HG02973 (cell line): ENCODE measurements at regions not wholly inside any gene's neighbourhood (a gene's known extent, or its start where the extent isn't known, plus 50 kb on each side); places are given as distances from the start of the nearest gene placed in this dataset.
"Not testable (repeated sequence)": the region's sequence is repeated elsewhere in the genome, so short reads cannot be mapped to it uniquely, and the experiment has no call there.

Experiments
- ATAC-seq: cut with Tn5 transposase; IDR thresholded peaks from one replicate; pipeline ENCODE4 v1.9.1; 2021; ENCODE audit warnings: moderate library complexity; ENCODE audit not compliant: unreplicated experiment

DNA sequence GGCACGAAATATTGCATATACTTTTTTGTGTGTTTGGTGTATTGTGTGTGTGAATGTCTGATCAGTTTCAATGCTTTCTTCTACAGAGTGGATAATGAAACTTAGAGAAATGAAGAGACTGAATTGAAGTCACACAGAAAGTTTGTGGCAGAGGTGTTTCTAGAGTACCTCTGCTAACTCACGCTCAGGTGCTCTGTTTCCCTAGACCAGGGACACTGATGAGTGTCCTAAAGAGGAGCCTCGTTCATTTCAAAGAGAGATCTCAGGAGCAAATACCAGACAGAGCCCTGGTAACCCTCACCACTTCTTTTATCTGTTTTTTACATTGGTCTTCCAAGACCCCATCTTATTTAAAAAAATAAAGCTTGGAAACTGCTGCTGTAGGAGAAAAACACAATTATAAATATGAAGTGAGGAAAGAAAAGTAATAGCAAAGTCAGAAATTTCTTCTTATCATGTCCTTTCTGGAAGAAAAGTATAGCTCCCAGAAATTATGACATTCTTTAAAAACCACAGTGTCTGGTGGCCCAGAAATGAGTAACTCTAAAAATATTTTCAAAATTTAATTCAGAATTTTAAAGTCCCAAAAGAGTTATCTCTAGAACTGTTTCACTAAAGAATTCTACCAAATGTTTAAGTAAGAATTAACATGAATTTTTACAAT lies 720.6 kb downstream of the RFPL4B start:
- no peak for ATAC-seq

DNA sequence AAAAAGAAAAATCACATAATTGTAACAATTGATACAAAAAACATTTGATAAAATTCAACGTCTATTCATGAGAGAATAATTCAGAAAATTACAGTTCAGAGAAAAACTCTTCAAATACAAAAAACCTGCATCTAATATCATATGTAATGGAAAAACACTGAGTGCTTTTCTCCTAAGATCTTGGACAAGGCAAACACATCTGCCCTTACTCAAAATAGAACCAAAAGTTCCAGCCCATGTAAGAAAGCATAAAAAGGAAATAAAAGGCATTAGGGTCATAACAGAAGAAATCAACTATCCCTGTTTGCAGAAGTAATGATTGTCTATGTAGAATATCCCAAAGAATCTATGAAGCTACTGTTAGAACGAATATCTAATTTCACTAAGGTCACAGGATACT lies 721.4 kb downstream of the RFPL4B start:
- no peak for ATAC-seq

DNA sequence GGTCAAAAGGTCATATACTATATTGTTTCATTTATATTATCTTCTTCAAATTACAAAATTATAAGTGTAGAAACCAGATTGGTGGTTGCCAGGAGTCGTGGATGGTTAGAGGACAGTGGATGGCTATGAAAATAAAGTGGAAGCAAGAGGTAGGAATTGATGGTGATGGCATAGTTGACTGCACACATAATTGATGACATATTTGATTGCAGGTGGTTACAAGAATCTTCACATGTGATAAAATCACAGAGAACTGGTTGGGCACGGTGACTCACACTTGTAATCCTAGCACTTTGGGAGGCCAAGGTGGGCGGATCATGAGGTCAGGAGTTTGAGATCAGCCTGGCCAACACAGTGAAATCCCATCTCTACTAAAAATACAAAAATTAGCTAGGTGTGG lies 723.6 kb downstream of the RFPL4B start:
- not testable (repeated sequence) for ATAC-seq

GRCh38 chr6:113073611-113074191 lies 726.6 kb downstream of the RFPL4B start:
- no peak for ATAC-seq

DNA sequence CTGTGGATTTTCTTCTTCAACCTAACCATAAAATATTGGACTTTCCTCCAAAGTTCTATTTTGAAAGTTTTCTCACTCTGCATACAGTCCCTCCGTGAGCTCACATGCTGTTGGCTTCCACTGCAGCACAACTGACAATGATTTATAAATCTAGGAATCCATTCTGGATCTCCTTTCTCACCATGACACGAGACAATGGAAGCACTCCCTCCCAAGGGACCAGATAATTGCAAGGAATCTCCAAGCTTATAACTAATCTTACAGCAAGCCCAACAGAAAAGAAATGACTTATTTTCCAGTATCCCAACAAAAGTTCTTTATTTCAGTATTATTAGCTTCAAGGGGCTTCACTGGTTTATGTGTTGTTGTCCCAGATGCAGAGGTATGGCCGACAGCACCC lies 729.0 kb downstream of the RFPL4B start:
- ATAC-seq, result no peak

DNA sequence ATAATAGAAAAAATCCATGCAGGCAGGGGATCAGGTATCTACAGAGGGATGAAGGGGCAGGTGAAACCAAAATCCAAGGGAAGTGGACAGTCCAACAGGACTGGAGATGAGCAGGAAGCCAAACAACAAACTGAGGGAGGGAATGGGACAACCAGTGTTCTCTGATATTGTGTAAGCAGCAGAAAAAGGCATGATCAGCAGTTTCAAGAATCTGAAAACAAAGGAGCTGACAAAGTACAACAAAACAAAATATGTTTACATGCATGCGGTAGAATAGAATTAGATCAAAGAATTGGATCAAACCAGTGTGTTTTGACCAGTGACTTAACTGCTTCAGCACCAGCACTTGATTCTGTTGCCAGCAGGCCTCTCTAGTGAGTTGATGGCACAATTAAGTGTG lies 729.7 kb downstream of the RFPL4B start:
- no peak for ATAC-seq

DNA sequence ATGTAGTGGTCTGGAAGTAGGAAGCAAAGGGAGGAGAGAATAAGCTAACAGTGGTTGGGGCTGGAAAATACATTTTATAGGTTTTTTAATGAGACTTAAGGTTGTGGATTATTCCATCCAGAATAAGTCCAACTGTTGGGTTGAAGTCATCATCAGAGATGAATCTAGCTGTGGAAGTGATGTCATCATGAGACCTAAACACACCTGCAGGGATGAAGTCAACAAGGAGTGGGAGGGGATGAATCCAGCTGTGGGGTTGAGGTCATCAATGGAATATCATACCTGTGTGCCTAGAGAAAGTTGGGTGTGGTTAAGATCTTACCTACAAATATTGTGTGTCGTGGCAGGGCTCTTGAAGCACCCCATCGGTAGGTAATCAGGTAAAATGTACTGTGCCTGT lies 730.7 kb downstream of the RFPL4B start:
- no peak for ATAC-seq

DNA sequence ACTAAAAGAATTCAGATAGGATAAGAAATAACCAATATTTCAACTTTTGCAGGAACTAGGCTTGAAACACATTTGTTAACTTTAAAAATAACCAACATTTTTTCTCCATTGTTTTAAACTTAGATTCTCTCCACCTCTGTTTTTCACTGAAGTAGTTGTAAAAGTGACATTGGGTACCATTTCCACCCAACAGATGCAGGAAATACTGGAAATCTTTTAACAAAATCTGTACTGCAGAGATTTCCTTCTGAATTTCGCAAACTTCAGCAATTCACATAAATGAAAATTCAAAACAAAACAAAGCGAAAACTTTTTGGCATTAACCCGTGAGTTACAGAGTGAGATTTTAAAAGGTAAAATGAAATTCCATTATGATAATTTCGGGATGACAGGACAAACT lies 731.7 kb downstream of the RFPL4B start:
- no peak for ATAC-seq

DNA sequence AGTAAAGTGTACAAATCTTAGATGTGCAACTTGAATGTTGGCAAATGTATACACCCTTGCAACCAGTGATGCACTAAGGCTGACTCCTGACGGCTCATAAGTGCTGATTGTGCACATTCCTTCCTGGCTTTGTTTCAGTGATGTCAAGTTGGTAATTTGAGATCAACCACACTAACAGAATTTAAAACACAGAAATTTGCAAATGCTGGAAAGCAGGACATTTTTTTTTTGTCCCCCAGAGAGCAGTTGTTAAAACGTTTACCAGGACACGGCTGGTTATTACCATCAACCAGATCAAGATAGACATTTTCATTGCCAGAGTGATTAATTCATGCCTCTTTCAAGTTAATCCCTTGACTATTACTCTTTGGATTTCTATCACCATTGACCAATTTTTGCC lies 735.6 kb downstream of the RFPL4B start:
- no peak for ATAC-seq

- no peak for ATAC-seq
Measured at GRCh38 chr6:113083947-113084346, 736.8 kb downstream of the RFPL4B start.

DNA sequence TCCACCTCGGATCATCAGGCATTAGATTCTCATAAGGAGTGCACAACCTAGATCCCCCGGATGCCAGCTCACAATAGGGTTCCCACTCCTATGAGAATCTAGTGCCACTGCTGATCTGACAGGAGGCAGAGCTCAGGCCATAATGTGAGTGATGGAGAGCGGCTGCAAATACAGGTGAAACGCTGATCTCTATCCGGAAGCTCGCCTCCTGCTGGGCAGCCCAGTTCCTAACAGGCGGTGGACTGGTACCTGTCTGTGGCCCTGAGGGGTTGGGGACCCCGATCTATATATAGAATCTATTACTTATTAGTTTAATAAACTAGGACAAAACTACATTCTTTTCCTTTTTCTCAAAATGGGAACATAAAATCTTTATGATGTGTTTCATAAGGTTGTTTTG lies 741.9 kb downstream of the RFPL4B start:
- ATAC-seq, result no peak

DNA sequence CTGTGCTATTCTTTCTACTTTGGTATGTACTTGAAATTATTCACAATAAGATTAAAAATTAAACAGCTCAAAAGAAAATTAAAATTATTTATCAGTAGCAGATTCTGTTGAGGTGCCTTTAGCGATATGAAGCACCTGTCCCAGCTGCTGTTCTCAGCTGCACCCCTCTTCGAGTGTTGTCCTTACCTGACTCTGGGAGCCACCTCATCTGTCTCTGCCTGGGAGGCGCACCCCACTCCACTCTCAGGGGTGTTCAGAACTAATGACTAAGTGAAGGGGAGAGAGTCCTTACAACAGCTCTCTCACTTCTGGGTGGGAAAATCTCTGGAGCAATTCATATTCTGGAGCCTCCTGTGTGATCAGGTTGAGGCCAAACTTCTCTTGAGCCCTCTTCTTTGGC lies 745.7 kb downstream of the RFPL4B start:
- ATAC-seq, result no peak

- ATAC-seq, result no peak
Measured at GRCh38 chr6:113094779-113095178, 747.6 kb downstream of the RFPL4B start.

GRCh38 chr6:113095841-113096240 lies 748.7 kb downstream of the RFPL4B start:
- no peak for ATAC-seq

DNA sequence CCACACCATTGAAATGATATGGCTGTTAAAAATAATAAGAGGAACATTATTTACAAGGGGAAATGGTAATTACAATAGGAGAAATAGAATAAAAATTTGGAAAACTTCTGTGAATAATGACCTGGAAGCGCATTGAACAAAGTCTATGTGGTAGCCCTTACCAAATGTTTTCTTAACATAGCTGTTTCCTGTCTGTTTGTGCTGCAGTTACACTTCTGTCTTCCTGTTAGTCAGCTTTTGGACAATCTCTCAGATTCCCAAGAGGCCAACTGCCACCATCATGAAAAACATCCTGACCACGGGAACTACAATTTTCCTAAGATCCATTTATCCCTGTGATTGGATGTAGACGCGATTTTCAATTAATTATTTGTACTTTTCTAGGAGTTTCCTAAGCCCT lies 754.4 kb upstream of the MARCKS start:
- no peak for ATAC-seq

GRCh38 chr6:113103634-113104361 lies 753.3 kb upstream of the MARCKS start:
- ATAC-seq, result no peak

GRCh38 chr6:113104541-113104940 lies 752.6 kb upstream of the MARCKS start:
- no peak for ATAC-seq

DNA sequence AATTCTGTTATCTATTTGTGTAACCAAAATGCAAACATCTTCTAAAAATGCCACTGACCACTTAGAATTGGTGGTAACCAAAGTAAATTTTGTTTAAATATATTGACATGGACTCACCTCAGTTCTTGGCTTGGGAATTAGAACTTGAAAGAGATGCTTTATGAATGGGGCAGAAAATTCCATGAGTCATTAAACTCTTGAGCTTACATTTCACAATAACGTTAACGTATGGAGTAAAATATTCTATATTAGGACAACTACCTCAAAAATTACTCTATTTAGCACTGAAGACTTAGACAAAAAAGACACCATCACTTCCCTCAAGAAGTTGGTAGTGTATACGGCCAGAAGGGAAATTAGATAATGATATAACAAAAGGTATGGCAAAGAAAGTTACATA lies 752.2 kb upstream of the MARCKS start:
- no peak for ATAC-seq

GRCh38 chr6:113110211-113110610 lies 746.9 kb upstream of the MARCKS start:
- ATAC-seq, result no peak

DNA sequence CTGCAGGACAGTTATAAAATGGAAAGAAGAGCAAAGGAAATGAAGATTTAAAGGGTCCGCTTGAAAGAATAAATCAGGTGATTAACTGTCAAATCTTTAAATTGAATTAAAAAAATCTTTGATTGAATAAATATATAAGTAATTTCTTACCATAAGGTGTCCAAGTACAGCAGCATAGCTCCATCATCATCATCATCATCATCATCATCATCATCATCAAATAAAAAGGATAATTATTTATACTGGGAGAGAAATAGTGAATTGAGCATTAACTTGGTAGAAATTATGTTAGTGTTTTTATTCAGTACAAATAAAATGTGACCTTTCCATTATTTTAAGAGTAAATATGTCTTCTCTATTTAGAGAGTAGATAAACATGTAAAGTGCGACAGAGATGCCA lies 745.6 kb upstream of the MARCKS start:
- ATAC-seq, result no peak

DNA sequence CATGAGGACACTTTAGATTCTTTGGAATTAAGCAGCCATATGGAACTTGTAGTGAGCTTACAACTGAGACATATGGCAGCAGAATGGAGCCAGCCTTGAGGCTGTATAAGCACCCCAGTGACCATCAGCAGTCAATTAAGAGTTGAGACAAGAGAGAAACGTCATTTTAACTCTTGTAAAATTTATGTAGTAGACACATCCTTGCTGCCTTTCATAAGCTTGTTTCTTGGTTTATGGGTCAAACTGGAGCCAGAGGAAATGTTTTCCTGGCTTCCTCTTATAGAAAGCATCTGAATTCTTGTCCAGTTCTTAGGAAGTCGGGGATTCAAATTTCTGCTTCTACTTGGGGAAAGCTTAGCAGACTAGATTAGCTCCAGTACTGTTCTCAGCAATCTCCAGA lies 745.1 kb upstream of the MARCKS start:
- ATAC-seq, result no peak

- ATAC-seq, result no peak
Measured at GRCh38 chr6:113115196-113115595, 741.9 kb upstream of the MARCKS start.

DNA sequence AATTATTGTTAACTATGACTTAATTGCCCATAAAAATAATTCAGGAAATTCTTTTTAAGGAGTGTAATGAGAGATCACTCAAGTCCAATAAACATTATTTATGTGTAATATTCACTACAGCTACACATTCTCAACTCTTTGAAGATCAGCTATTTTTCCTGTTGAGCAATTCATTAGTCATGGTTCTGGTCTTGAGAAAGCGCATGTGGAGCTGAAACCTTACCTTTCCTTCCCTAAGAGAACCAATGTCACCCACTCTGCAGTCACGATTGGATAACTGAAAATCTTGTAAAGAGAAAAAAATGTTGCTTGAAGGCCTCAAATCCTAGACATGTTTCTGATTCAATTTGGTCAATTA lies 736.9 kb upstream of the MARCKS start:
- ATAC-seq, result no peak
